H1 (cell line): ENCODE measurements at regions not wholly inside any gene's neighbourhood (a gene's known extent, or its start where the extent isn't known, plus 50 kb on each side); places are given as distances from the start of the nearest gene placed in this dataset.

Experiments
- RNF2 ChIP-seq: fragments of 200-900, 300-1000 bp; sonication (generic); IDR thresholded peaks from 2 replicates; pipeline ENCODE4 v1.7.1; 2016; ENCODE audit warnings: borderline replicate concordance, low read depth, mild to moderate bottlenecking, antibody characterized with exemption, low read length; ENCODE audit not compliant: poor library complexity, severe bottlenecking; ENCODE audit errors: missing control alignments
- SP1 ChIP-seq: IDR thresholded peaks from 2 replicates; pipeline ENCODE4 v1.6.1; 2011; ENCODE audit warnings: low read depth, low read length
- TF ChIP-seq, protein P1 (sequence below): fragments of 300-600 bp; sonication (generic); IDR thresholded peaks from 2 replicates; pipeline ENCODE4 v1.7.1; 2012; ENCODE audit warnings: low read length, moderate library complexity, mild to moderate bottlenecking, inconsistent platforms; ENCODE audit not compliant: insufficient replicate concordance

DNA sequence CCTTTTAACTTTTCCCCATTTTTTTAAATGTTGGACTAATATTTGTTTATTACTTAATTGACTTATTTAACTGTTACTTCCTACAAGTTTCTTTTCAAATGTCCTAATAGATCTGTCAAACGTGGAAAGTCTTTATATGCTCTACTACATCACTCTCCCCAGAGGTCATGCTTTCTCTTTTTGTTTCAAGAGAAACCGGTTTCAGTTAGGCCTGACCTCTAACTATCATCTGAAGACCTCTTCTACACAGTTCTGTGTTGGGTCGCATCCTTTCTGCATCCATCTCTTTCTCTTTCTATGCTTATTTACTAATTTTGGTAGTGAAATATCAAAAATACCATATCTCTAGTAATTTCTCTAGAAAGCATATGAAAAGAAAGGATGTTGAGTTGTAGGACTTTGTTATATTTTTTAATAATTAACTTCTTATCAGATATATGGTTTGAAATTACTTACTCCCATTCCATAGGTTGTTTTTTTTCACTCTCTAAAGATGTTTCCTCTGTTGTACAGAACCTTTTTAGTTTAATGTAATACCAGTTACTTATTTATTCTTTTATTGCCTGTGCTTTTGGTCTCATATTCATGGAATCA, 781.2 kb upstream of the ARPP21 start (continued):
- TF ChIP-seq, protein P1, sequence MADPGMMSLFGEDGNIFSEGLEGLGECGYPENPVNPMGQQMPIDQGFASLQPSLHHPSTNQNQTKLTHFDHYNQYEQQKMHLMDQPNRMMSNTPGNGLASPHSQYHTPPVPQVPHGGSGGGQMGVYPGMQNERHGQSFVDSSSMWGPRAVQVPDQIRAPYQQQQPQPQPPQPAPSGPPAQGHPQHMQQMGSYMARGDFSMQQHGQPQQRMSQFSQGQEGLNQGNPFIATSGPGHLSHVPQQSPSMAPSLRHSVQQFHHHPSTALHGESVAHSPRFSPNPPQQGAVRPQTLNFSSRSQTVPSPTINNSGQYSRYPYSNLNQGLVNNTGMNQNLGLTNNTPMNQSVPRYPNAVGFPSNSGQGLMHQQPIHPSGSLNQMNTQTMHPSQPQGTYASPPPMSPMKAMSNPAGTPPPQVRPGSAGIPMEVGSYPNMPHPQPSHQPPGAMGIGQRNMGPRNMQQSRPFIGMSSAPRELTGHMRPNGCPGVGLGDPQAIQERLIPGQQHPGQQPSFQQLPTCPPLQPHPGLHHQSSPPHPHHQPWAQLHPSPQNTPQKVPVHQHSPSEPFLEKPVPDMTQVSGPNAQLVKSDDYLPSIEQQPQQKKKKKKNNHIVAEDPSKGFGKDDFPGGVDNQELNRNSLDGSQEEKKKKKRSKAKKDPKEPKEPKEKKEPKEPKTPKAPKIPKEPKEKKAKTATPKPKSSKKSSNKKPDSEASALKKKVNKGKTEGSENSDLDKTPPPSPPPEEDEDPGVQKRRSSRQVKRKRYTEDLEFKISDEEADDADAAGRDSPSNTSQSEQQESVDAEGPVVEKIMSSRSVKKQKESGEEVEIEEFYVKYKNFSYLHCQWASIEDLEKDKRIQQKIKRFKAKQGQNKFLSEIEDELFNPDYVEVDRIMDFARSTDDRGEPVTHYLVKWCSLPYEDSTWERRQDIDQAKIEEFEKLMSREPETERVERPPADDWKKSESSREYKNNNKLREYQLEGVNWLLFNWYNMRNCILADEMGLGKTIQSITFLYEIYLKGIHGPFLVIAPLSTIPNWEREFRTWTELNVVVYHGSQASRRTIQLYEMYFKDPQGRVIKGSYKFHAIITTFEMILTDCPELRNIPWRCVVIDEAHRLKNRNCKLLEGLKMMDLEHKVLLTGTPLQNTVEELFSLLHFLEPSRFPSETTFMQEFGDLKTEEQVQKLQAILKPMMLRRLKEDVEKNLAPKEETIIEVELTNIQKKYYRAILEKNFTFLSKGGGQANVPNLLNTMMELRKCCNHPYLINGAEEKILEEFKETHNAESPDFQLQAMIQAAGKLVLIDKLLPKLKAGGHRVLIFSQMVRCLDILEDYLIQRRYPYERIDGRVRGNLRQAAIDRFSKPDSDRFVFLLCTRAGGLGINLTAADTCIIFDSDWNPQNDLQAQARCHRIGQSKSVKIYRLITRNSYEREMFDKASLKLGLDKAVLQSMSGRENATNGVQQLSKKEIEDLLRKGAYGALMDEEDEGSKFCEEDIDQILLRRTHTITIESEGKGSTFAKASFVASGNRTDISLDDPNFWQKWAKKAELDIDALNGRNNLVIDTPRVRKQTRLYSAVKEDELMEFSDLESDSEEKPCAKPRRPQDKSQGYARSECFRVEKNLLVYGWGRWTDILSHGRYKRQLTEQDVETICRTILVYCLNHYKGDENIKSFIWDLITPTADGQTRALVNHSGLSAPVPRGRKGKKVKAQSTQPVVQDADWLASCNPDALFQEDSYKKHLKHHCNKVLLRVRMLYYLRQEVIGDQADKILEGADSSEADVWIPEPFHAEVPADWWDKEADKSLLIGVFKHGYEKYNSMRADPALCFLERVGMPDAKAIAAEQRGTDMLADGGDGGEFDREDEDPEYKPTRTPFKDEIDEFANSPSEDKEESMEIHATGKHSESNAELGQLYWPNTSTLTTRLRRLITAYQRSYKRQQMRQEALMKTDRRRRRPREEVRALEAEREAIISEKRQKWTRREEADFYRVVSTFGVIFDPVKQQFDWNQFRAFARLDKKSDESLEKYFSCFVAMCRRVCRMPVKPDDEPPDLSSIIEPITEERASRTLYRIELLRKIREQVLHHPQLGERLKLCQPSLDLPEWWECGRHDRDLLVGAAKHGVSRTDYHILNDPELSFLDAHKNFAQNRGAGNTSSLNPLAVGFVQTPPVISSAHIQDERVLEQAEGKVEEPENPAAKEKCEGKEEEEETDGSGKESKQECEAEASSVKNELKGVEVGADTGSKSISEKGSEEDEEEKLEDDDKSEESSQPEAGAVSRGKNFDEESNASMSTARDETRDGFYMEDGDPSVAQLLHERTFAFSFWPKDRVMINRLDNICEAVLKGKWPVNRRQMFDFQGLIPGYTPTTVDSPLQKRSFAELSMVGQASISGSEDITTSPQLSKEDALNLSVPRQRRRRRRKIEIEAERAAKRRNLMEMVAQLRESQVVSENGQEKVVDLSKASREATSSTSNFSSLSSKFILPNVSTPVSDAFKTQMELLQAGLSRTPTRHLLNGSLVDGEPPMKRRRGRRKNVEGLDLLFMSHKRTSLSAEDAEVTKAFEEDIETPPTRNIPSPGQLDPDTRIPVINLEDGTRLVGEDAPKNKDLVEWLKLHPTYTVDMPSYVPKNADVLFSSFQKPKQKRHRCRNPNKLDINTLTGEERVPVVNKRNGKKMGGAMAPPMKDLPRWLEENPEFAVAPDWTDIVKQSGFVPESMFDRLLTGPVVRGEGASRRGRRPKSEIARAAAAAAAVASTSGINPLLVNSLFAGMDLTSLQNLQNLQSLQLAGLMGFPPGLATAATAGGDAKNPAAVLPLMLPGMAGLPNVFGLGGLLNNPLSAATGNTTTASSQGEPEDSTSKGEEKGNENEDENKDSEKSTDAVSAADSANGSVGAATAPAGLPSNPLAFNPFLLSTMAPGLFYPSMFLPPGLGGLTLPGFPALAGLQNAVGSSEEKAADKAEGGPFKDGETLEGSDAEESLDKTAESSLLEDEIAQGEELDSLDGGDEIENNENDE = no peak
- TF ChIP-seq SP1 (no peak), RNF2 (no peak)
